CD4-positive, alpha-beta T cell (primary cell): ENCODE measurements at regions not wholly inside any gene's neighbourhood (a gene's known extent, or its start where the extent isn't known, plus 50 kb on each side); places are given as distances from the start of the nearest gene placed in this dataset.

Experiments used
- ATAC-seq: fragments of 200-7000 bp; cut with Tn5 transposase; one replicate; pipeline ENCODE4 v1.10.0; 2022; ENCODE audit warnings: mild to moderate bottlenecking; ENCODE audit not compliant: poor library complexity
- CTCF ChIA-PET: fragments of 350-600 bp; sonication (Branson Sonifier 250); formaldehyde crosslinking; loops from one replicate; lab custom pipeline; 2021; ENCODE audit warnings: antibody characterized with exemption, inconsistent platforms; lab: Charles Lee
- POLR2A ChIA-PET: fragments of 350-600 bp; sonication (Branson Sonifier 250); formaldehyde crosslinking; loops from one replicate; lab custom pipeline; 2021; ENCODE audit warnings: antibody characterized with exemption, inconsistent platforms; lab: Charles Lee
- DNase-seq, 14 experiments: peaks; one replicate each; pipeline ENCODE4 v3.0.0-alpha.2; 2013 to 2020; ENCODE audit warnings: mixed read lengths in 2 of 14
- H3K27ac ChIP-seq, 2 donors: one replicate each; pipeline versions ENCODE4 v1.5.1 to v1.7.0; 2013; ENCODE audit warnings: low read length in 2 of 2, low read depth in 1 of 2, mild to moderate bottlenecking in 1 of 2
- H3K27me3 ChIP-seq, 2 experiments: 1 replicate in 1 of 2; 2 replicates in 1 of 2; pipeline versions ENCODE4 v1.6.1 to v1.7.0; 2013; ENCODE audit warnings: low read length in 2 of 2, control low read depth in 1 of 2, mild to moderate bottlenecking in 1 of 2, moderate library complexity in 1 of 2; ENCODE audit not compliant: insufficient read depth in 2 of 2, control insufficient read depth in 1 of 2
- H3K36me3 ChIP-seq: one replicate; pipeline ENCODE4 v1.6.1; 2013; ENCODE audit warnings: low read length, control low read depth; ENCODE audit not compliant: insufficient read depth
- H3K4me1 ChIP-seq: one replicate; pipeline ENCODE4 v1.6.1; 2013; ENCODE audit warnings: low read length, control low read depth; ENCODE audit not compliant: insufficient read depth
- H3K4me3 ChIP-seq: one replicate; pipeline ENCODE4 v1.5.1; 2013; ENCODE audit warnings: mild to moderate bottlenecking, low read length, moderate library complexity
- H3K9me3 ChIP-seq, 2 experiments: 1 replicate in 1 of 2; 2 replicates in 1 of 2; pipeline versions ENCODE4 v1.6.1 to v1.7.0; 2013; ENCODE audit warnings: low read length in 2 of 2, mild to moderate bottlenecking in 2 of 2, control low read depth in 1 of 2, moderate library complexity in 1 of 2; ENCODE audit not compliant: control insufficient read depth in 1 of 2, insufficient read depth in 1 of 2
- H3K27ac Mint-ChIP-seq: one replicate; pipeline ENCODE4 v1.8.0; 2020; ENCODE audit warnings: mixed read lengths
- H3K27me3 Mint-ChIP-seq: one replicate; pipeline ENCODE4 v1.8.0; 2021; ENCODE audit warnings: mixed read lengths
- H3K36me3 Mint-ChIP-seq: one replicate; pipeline ENCODE4 v1.8.0; 2021; ENCODE audit warnings: low read depth, mixed read lengths
- H3K4me1 Mint-ChIP-seq: one replicate; pipeline ENCODE4 v1.8.0; 2021; ENCODE audit warnings: low read depth, mixed read lengths
- H3K4me3 Mint-ChIP-seq: one replicate; pipeline ENCODE4 v1.8.0; 2020; ENCODE audit warnings: mild to moderate bottlenecking, mixed read lengths
- H3K9me3 Mint-ChIP-seq: one replicate; pipeline ENCODE4 v1.8.0; 2020; ENCODE audit warnings: mixed read lengths
- CTCF ChIP-seq: fragments of 200-600 bp; IDR thresholded peaks from one replicate; pipeline ENCODE4 v1.8.0; 2022; ENCODE audit warnings: antibody characterized with exemption, mild to moderate bottlenecking
- intact Hi-C, 2 experiments: fragments of 100-400 bp; cut with DNase I in 1 of 2; cut with micrococcal nuclease in 1 of 2; formaldehyde crosslinking; loops; one replicate each; pipeline versions ENCODE4 v1.15.1 to v1.9.0; 2023 to 2025; cut with DNase I, micrococcal nuclease

- TF ChIP-seq CTCF: no peak
- no peaks in the 10 kb centered on the region for H3K9me3 ChIP-seq
- H3K4me3 Mint-ChIP-seq: no peak overlapping the region
- no peaks in the 10 kb centered on the region for H3K4me1 Mint-ChIP-seq
- peaks cover 14% of the 10 kb centered on the region for H3K27me3 Mint-ChIP-seq
- H3K4me1 ChIP-seq: no peaks in the 10 kb centered on the region
- no peak overlapping the region for H3K27ac Mint-ChIP-seq
- intact Hi-C loops: no loop called here
- no peak overlapping the region for H3K27ac ChIP-seq
- POLR2A ChIA-PET: no interaction called here
- ATAC-seq: no peak
- H3K4me3 ChIP-seq: no peak overlapping the region
- DNase-seq: no peak
- no peaks in the 10 kb centered on the region for H3K9me3 Mint-ChIP-seq
- CTCF ChIA-PET: no interaction called here
- H3K36me3 Mint-ChIP-seq: no peaks in the 10 kb centered on the region
- H3K27me3 ChIP-seq: no peaks in the 10 kb centered on the region
- no peaks in the 10 kb centered on the region for H3K36me3 ChIP-seq
Observed at GRCh38 chr2:19683556-19683955, 218.2 kb downstream of the TTC32 start.

GRCh38 chr2:19682493-19682892 lies 219.3 kb downstream of the TTC32 start:
- ATAC-seq (no peak), DNase-seq (no peak)
- Histone ChIP-seq H3K9me3 (no peaks in the 10 kb centered on the region), H3K27ac (no peak overlapping the region), H3K4me1 (no peaks in the 10 kb centered on the region), H3K36me3 (no peaks in the 10 kb centered on the region), H3K4me3 (no peak overlapping the region), H3K27me3 (no peaks in the 10 kb centered on the region)
- intact Hi-C loops: no loop called here
- Mint-ChIP-seq H3K36me3 (no peaks in the 10 kb centered on the region), H3K9me3 (no peaks in the 10 kb centered on the region), H3K4me1 (no peaks in the 10 kb centered on the region), H3K27ac (no peak overlapping the region), H3K27me3 (peaks cover 5% of the 10 kb centered on the region), H3K4me3 (no peak overlapping the region)
- CTCF ChIA-PET: no interaction called here
- no peak for TF ChIP-seq CTCF
- POLR2A ChIA-PET: no interaction called here

GRCh38 chr2:19677825-19678518 lies 223.8 kb downstream of the TTC32 start:
- Mint-ChIP-seq H3K9me3 (no peaks in the 10 kb centered on the region), H3K4me1 (no peaks in the 10 kb centered on the region), H3K27me3 (peaks cover 24% of the 10 kb centered on the region), H3K36me3 (no peaks in the 10 kb centered on the region), H3K27ac (no peak overlapping the region), H3K4me3 (no peak overlapping the region)
- no peak for TF ChIP-seq CTCF
- no peaks in the 10 kb centered on the region for H3K27me3 ChIP-seq
- H3K27ac ChIP-seq: no peak overlapping the region
- ATAC-seq (no peak), DNase-seq (no peak)
- no peaks in the 10 kb centered on the region for H3K4me1 ChIP-seq
- POLR2A ChIA-PET: no interaction called here
- CTCF ChIA-PET: no interaction called here
- intact Hi-C loops: no loop called here
- H3K4me3 ChIP-seq: no peak overlapping the region
- H3K9me3 ChIP-seq: no peaks in the 10 kb centered on the region
- no peaks in the 10 kb centered on the region for H3K36me3 ChIP-seq
